Keratinocyte (primary cell): ENCODE measurements at regions not wholly inside any gene's neighbourhood (a gene's known extent, or its start where the extent isn't known, plus 50 kb on each side); places are given as distances from the start of the nearest gene placed in this dataset.
"Not testable (repeated sequence)": the region's sequence is repeated elsewhere in the genome, so short reads cannot be mapped to it uniquely, and the experiment has no call there.

Experiments
- DNase-seq: peaks from one replicate; pipeline ENCODE4 v3.0.0-alpha.2; 2011; ENCODE audit warnings: low read depth, missing footprints, low spot score
- FAIRE-seq: peaks from 2 replicates; lab custom pipeline; 2011; peaks lifted over from hg19 to GRCh38; lab: Jason Lieb, UNC
- H2AFZ ChIP-seq: 2 replicates; pipeline ENCODE4 v1.6.0; 2012; ENCODE audit warnings: low read length, control low read depth, inconsistent platforms; ENCODE audit not compliant: control insufficient read depth
- H3K27ac ChIP-seq: 2 replicates; pipeline ENCODE4 v1.5.1; 2011; ENCODE audit warnings: low read length; ENCODE audit not compliant: control insufficient read depth, insufficient read depth
- H3K27me3 ChIP-seq: 3 replicates; pipeline ENCODE4 v1.6.0; 2011; ENCODE audit warnings: low read length; ENCODE audit not compliant: control insufficient read depth, insufficient read depth; ENCODE audit errors: extremely low read depth
- H3K36me3 ChIP-seq, 2 experiments: 2 replicates in 1 of 2; 3 replicates in 1 of 2; pipeline ENCODE4 v1.5.1; 2011; ENCODE audit warnings: low read length in 2 of 2, mild to moderate bottlenecking in 1 of 2; ENCODE audit not compliant: control insufficient read depth in 2 of 2, insufficient read depth in 2 of 2; ENCODE audit errors: extremely low read depth in 1 of 2
- H3K4me1 ChIP-seq: 3 replicates; pipeline ENCODE4 v1.5.1; 2011; ENCODE audit warnings: low read length; ENCODE audit not compliant: control insufficient read depth, insufficient read depth; ENCODE audit errors: extremely low read depth
- H3K4me2 ChIP-seq: 3 replicates; pipeline ENCODE4 v1.6.0; 2011; ENCODE audit warnings: low read depth, low read length; ENCODE audit not compliant: control insufficient read depth, insufficient read depth; ENCODE audit errors: extremely low read depth
- H3K4me3 ChIP-seq, 3 experiments: fragments of 200-600 bp in 1 of 3; sonication (generic) in 1 of 3; 2 replicates in 2 of 3; 3 replicates in 1 of 3; pipeline ENCODE4 v1.5.1; 2011 to 2016; ENCODE audit warnings: low read length in 3 of 3, mild to moderate bottlenecking in 3 of 3, control low read depth in 2 of 3, inconsistent platforms in 1 of 3, low read depth in 1 of 3, mixed read lengths in 1 of 3, mixed run types in 1 of 3, moderate library complexity in 1 of 3; ENCODE audit not compliant: control insufficient read depth in 2 of 3, insufficient read depth in 2 of 3; ENCODE audit errors: extremely low read depth in 1 of 3
- H3K79me2 ChIP-seq: 2 replicates; pipeline ENCODE4 v1.6.0; 2012; ENCODE audit warnings: low read length; ENCODE audit not compliant: control insufficient read depth, insufficient read depth
- H3K9ac ChIP-seq: 3 replicates; pipeline ENCODE4 v1.6.0; 2011; ENCODE audit warnings: low read length; ENCODE audit not compliant: control insufficient read depth, insufficient read depth; ENCODE audit errors: extremely low read depth
- H3K9me1 ChIP-seq: 3 replicates; pipeline ENCODE4 v1.6.0; 2011; ENCODE audit warnings: low read length; ENCODE audit not compliant: control insufficient read depth, insufficient read depth; ENCODE audit errors: extremely low read depth
- H3K9me3 ChIP-seq: 2 replicates; pipeline ENCODE4 v1.5.1; 2012; ENCODE audit warnings: low read depth, low read length; ENCODE audit not compliant: control insufficient read depth
- H4K20me1 ChIP-seq: 3 replicates; pipeline ENCODE4 v1.6.0; 2011; ENCODE audit warnings: low read length; ENCODE audit not compliant: control insufficient read depth, insufficient read depth; ENCODE audit errors: extremely low read depth
- EZH2 ChIP-seq: IDR thresholded peaks from one replicate; pipeline ENCODE4 v1.6.1; 2012; ENCODE audit warnings: inconsistent platforms, mild to moderate bottlenecking, low read length, moderate library complexity
- dilution Hi-C: fragments of 300-500 bp; cut with MboI; formaldehyde crosslinking; loops from one replicate; pipeline ENCODE4 v1.7.0; 2020; ENCODE audit warnings: low sequenced_read_pairs; ENCODE audit not compliant: extremely low pct_ligation_motif_present

- H4K20me1 ChIP-seq, FAIRE-seq, H3K36me3 ChIP-seq, H3K4me3 ChIP-seq, H3K27ac ChIP-seq, DNase-seq, H3K4me2 ChIP-seq, dilution Hi-C loops, H3K9me3 ChIP-seq, H2AFZ ChIP-seq, H3K9ac ChIP-seq, H3K9me1 ChIP-seq, H3K79me2 ChIP-seq, H3K27me3 ChIP-seq, H3K4me1 ChIP-seq: not testable (repeated sequence)
These were observed 273.0 kb upstream of the TEKT4 start for GRCh38 chr2:94598075-94598713.

- H3K27ac ChIP-seq, H3K27me3 ChIP-seq, H3K79me2 ChIP-seq, H3K4me1 ChIP-seq, H2AFZ ChIP-seq, DNase-seq, H3K9ac ChIP-seq, H3K9me1 ChIP-seq, H3K36me3 ChIP-seq, FAIRE-seq, H3K9me3 ChIP-seq, H4K20me1 ChIP-seq, H3K4me2 ChIP-seq, dilution Hi-C loops, H3K4me3 ChIP-seq: not testable (repeated sequence)
These were observed 270.3 kb upstream of the TEKT4 start for GRCh38 chr2:94600929-94601328.

- DNase-seq = no peak
- no peak for TF ChIP-seq EZH2
- no peaks in the 10 kb centered on the region for H3K27me3 ChIP-seq
- H4K20me1 ChIP-seq = no peaks in the 10 kb centered on the region
- no peaks in the 10 kb centered on the region for H3K36me3 ChIP-seq
- H3K27ac ChIP-seq = no peak overlapping the region
- no peak overlapping the region for H3K9ac ChIP-seq
- dilution Hi-C loops = no loop called here
- no peaks in the 10 kb centered on the region for H3K4me1 ChIP-seq
- FAIRE-seq = no peak
- no peaks in the 10 kb centered on the region for H3K9me3 ChIP-seq
- H3K4me2 ChIP-seq = no peak overlapping the region
- no peak overlapping the region for H3K4me3 ChIP-seq
- no peak overlapping the region for H2AFZ ChIP-seq
- H3K79me2 ChIP-seq = no peaks in the 10 kb centered on the region
- no peaks in the 10 kb centered on the region for H3K9me1 ChIP-seq
These were observed 268.8 kb upstream of the TEKT4 start for GRCh38 chr2:94602466-94602865.
